Anterior cingulate cortex (tissue), 58 donors: ENCODE measurements at regions not wholly inside any gene's neighbourhood (a gene's known extent, or its start where the extent isn't known, plus 50 kb on each side); places are given as distances from the start of the nearest gene placed in this dataset.
A peak's percentile ranks its signal among the peaks of the same experiment; 100 is the strongest.

Experiments
- DNase-seq, 58 donors: peaks; one replicate each; lab custom pipeline; 2025; lab: John Stamatoyannopoulos, UW

- DNase-seq = no peak
Observed at GRCh38 chr16:51390877-51391276, 239.8 kb upstream of the SALL1 start.

DNA sequence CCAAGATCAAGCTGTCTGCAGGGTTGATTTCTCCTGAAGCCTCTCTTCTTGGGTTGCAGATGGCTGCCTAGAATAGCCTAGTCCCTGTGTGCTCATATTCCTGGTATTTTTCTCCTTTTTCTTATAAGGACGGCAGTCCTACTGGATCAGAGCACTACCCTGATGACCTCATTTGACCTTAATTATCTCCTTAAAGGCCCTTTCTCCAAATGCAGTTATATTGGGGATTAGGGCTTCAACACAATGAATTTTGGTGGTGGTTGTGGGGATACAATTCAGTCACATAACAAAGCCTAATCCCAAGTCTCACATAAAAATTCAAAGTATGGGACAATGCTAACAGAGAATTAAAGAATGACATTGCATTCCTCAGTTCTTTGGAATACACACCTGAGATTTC is 238.8 kb upstream of the SALL1 start:
- DNase-seq = no peak

- DNase-seq = peak in 32 of 58 donors; percentile 4 to 66 (median 21)
Observed at GRCh38 chr16:51388516-51388951, 237.5 kb upstream of the SALL1 start.

DNA sequence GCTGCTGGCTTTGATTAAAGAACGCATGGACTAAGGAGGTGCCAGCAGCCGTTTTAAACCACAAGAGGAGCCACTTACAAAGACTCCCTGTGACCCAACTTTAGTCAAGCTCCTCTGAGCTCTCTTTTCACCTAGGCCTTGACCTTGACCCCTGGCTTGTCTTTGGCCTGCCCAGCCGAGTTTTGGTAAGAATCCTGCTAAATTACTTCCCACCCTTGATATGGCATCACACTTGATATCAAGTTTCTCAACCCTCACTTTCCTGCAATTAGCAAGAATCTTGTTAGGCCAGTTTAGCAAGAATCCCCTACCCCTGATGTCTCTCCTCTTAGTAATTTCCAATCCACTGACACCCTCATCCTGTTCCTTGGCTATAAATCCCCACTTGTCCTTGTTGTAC is 232.8 kb upstream of the SALL1 start:
- DNase-seq = no peak

DNA sequence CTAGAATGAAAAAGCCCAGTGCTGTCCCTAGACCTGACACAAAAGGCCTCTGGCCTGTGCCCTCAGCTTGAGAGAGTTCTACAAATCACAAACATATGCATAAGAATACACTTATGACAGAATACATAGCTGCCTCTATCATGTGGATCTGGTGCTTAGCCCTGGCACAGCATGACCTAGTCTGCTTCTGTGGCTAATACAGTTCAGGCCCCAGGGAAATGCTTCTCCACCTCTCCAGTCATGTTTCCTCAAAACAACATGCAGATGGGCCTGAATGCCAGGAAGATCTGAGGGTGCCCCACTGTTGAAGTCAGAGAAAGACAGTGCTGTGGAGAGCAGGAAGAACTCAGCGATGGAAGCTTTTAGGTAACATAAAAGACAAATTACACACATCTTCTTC is 231.9 kb upstream of the SALL1 start:
- DNase-seq = no peak

DNA sequence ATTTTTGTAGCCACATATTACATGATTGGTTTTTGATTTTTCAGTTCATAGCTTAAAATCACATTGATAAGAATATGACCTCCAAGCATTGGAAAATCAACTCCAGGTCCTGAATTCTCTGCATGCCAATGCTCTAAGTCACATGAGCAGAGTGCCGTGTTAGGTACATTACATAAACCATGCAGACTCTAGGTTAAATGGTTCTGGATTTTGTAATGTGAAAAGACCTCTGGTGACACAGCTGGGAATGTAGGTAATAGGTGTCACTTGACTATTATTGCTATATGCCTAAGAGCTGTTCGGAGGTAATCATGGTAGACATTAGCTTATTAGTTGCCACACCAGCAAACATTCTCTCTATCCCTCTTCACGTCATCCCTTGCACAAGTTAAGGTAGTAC is 231.1 kb upstream of the SALL1 start:
- no peak for DNase-seq

- DNase-seq = no peak
Observed at GRCh38 chr16:51376080-51376479, 225.0 kb upstream of the SALL1 start.

DNA sequence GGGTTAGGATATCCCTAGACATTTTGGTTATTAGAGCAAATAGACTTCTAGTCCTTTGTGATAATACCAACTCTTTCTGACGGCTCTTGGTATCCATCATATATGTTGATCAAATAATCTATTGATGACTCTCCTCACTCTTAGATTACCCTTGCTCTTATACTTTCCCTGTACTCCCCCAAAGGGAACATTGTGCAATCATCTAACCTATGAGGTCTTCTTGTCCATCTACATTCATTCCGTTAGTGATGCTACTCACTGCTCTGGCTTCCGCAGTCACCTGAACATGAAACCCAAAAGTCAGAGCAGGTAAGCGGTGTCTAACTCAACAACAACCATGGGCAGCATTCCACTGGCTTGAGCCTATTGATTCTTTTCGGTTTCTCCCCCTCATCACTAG is 223.7 kb upstream of the SALL1 start:
- DNase-seq = no peak

DNA sequence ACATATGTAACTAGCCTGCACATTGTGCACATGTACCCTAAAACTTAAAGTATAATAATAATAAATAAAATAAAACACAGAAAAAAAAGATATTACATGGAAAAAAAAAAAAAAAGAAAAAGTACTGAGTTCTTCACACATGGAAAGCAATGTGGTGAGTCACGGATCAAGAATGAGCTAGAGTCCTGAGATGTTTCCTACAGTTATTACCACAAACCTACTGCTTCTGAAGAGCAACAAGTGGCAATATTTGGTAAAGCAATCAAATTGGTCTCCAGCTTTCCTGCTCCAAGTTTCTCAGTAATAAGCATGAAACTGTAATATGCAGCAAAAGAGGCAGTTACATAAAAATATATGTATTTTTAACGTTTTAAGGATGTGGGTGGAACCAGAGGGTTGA is 223.3 kb upstream of the SALL1 start:
- no peak for DNase-seq

GRCh38 chr16:51365715-51366114 is 214.6 kb upstream of the SALL1 start:
- DNase-seq = no peak

DNA sequence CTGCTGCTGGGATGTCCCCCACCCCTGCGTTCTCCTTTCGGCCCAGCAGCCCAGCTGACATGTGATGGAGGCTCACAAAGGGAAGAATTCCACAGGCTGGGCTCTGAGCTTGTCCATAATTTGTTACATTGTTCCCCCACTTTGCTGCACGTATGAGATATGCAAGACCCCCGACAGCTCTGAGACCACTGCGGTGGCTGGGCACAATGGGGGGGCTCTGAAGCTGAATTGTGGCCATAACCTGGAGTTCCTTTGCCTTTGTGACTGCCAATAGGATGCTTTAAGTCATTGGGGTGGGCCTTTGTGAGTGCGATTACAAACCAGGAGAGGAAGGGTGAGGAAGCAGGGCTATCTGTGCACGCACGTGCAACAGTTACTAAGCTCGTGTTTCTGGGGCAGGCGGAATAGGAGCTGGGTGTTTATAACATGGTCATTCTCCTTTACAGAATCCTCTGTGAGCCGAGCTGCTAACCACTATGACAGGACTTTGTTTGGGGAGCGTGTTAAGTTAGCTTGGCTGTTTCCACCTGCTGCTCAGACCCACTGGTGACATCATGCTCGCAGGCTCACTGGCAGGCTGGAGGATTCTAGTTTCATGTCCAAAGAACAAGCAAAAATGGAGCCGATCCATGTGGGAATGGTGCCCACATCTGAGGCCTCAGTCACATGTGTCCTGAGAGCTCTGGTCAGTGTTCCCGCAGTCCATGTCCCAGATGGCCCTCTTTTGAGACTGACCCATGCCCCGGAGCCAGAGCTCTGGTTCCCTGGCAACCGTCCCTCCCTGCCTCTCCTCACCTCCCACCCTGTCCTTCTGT is 208.3 kb upstream of the SALL1 start:
- DNase-seq = peak in 54 of 58 donors; percentile 1 to 90 (median 55)

GRCh38 chr16:51357839-51358238 is 206.8 kb upstream of the SALL1 start:
- DNase-seq = no peak

GRCh38 chr16:51355875-51356274 is 204.8 kb upstream of the SALL1 start:
- DNase-seq = peak in 2 of 58 donors; percentile 10 to 19

GRCh38 chr16:51355195-51355594 is 204.1 kb upstream of the SALL1 start:
- no peak for DNase-seq

GRCh38 chr16:51353055-51353454 is 202.0 kb upstream of the SALL1 start:
- no peak for DNase-seq

DNA sequence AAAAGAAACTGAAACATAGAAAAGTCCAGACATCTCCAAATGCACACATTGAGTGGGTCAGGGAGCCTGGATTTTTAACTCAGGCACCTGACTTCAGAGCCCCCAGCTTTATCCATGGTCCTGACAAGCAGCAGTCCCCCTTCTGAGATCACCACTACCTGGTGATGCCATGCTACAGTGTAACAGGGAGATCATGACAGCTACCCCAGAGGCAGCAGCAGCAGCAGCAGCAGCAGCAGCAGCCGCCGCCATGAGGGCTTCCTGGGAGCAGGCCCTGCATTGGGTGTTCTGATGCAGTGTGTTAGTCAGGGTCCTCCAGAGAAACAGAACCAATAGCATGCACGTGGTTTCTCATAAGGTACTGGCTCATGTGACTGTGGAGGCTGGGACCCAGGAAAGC is 198.6 kb upstream of the SALL1 start:
- DNase-seq = no peak

DNA sequence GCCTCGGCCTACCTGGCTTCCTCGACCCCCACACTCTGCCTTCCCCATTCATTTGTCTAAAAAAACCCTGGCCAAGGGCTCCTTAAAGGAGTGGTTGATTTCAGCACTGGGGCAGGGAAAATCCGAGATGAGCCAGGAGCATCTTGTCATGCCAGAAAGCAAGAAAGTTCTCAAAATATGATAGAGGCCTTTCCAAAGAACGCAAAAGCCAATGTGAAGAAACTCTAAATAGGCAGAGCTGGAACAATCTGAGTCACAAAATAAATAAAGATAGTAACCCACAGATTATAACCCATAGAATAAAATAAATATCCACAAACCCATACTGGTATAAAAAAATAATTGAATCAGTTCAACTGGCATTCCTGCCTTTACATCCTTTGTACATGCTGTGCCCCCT is 192.3 kb upstream of the SALL1 start:
- no peak for DNase-seq

- DNase-seq = no peak
Observed at GRCh38 chr16:51341204-51341603, 190.1 kb upstream of the SALL1 start.

DNA sequence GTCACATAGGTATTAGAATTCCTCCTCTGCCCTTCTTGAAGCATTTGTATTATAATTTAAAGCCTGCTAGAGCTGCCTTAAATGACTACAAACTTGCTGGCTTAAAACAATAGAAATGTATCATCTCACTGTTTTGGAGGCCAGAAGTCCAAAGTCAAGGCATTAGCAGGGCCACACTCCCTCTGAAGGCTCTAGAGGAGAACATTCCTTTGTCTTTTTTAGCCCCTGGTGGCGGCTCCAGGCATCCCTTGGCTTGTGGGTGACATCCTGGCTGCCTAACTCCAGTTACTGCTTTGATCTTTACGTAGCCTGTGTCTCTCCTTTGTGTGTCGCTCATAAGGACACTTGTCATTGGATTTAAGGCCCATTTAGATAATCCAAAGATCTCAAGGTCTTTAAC is 186.6 kb upstream of the SALL1 start:
- no peak for DNase-seq

GRCh38 chr16:51328733-51329132 is 177.7 kb upstream of the SALL1 start:
- DNase-seq = no peak

GRCh38 chr16:51327001-51327400 is 175.9 kb upstream of the SALL1 start:
- DNase-seq = peak in 1 of 58 donors; percentile 10

GRCh38 chr16:51326131-51326856 is 175.2 kb upstream of the SALL1 start:
- peak in 22 of 58 donors; percentile 2 to 73 (median 13) for DNase-seq
